H1 (cell line): ENCODE measurements at regions not wholly inside any gene's neighbourhood (a gene's known extent, or its start where the extent isn't known, plus 50 kb on each side); places are given as distances from the start of the nearest gene placed in this dataset.
A peak's percentile ranks its signal among the peaks of the same experiment; 100 is the strongest.

Experiments used
- CTCF ChIA-PET: fragments of 300-600 bp; sonication (Branson Sonifier 250); formaldehyde crosslinking; loops from one replicate; lab custom pipeline; 2021; ENCODE audit not compliant: partially characterized antibody; lab: Charles Lee
- POLR2A ChIA-PET: fragments of 300-600 bp; sonication (Branson Sonifier 250); formaldehyde crosslinking; loops from one replicate; lab custom pipeline; 2021; ENCODE audit warnings: inconsistent platforms; ENCODE audit not compliant: partially characterized antibody; lab: Charles Lee
- DNase-seq, 2 experiments: peaks; one replicate each; pipeline versions ENCODE4 v3.0.0 to v3.0.0-alpha.2; 2010 to 2022; ENCODE audit warnings: low spot score in 2 of 2, low read depth in 1 of 2, mixed read lengths in 1 of 2
- FAIRE-seq: peaks from 2 replicates; lab custom pipeline; 2011; peaks lifted over from hg19 to GRCh38; lab: Jason Lieb, UNC
- H2AFZ ChIP-seq: 2 replicates; pipeline ENCODE4 v1.8.1; 2012; ENCODE audit warnings: low read length, inconsistent platforms
- H2AK5ac ChIP-seq: 2 replicates; pipeline ENCODE4 v1.6.1; 2013; ENCODE audit warnings: low read depth, low read length
- H2BK120ac ChIP-seq: replicated peaks from 2 replicates; pipeline ENCODE3; 2013; ENCODE audit warnings: low read depth, low read length, inconsistent platforms
- H2BK12ac ChIP-seq: 2 replicates; pipeline ENCODE4 v1.6.1; 2013; ENCODE audit warnings: low read depth, low read length
- H2BK15ac ChIP-seq: 2 replicates; pipeline ENCODE4 v1.6.1; 2013; ENCODE audit warnings: low read length
- H2BK20ac ChIP-seq: 2 replicates; pipeline ENCODE4 v1.6.1; 2013; ENCODE audit warnings: low read length
- H2BK5ac ChIP-seq: 2 replicates; pipeline ENCODE4 v1.6.1; 2013; ENCODE audit warnings: low read depth, low read length
- H3K14ac ChIP-seq: 2 replicates; pipeline ENCODE4 v1.6.1; 2013; ENCODE audit warnings: inconsistent platforms; ENCODE audit not compliant: insufficient read length
- H3K18ac ChIP-seq: 2 replicates; pipeline ENCODE4 v1.6.1; 2013; ENCODE audit warnings: low read length; ENCODE audit errors: extremely low read depth
- H3K23ac ChIP-seq: 2 replicates; pipeline ENCODE4 v1.6.1; 2013; ENCODE audit warnings: inconsistent platforms; ENCODE audit not compliant: insufficient read length
- H3K23me2 ChIP-seq: 2 replicates; pipeline ENCODE4 v1.6.1; 2013; ENCODE audit warnings: low read depth, low read length
- H3K27ac ChIP-seq: 2 replicates; pipeline ENCODE4 v1.6.1; 2011; ENCODE audit warnings: low read depth, low read length, inconsistent platforms
- H3K27me3 ChIP-seq, 4 experiments: replicated peaks in 1 of 4; 1 replicate in 1 of 4; 2 replicates in 3 of 4; pipeline versions ENCODE4 v1.6.1 to v1.8.1; 2011 to 2013; ENCODE audit warnings: low read length in 3 of 4, mild to moderate bottlenecking in 3 of 4, inconsistent platforms in 2 of 4, mixed read lengths in 2 of 4, moderate library complexity in 1 of 4; ENCODE audit not compliant: control insufficient read depth in 3 of 4, insufficient read depth in 3 of 4; ENCODE audit errors: extremely low read depth in 1 of 4
- H3K36me3 ChIP-seq, 4 experiments: 2 replicates each; pipeline versions ENCODE4 v1.6.1 to v1.8.1; 2011 to 2013; ENCODE audit warnings: mild to moderate bottlenecking in 4 of 4, low read length in 3 of 4, moderate library complexity in 2 of 4, control low read depth in 1 of 4, inconsistent platforms in 1 of 4; ENCODE audit not compliant: insufficient read depth in 4 of 4, control insufficient read depth in 2 of 4
- H3K4ac ChIP-seq: replicated peaks from 2 replicates; pipeline ENCODE3; 2013; ENCODE audit warnings: low read length, low read depth, mixed read lengths, inconsistent platforms; ENCODE audit not compliant: insufficient read length
- H3K4me1 ChIP-seq, 4 experiments: replicated peaks in 1 of 4; 1 replicate in 1 of 4; 2 replicates in 3 of 4; pipeline versions ENCODE4 v1.6.1 to v1.8.1; 2011 to 2013; ENCODE audit warnings: low read length in 3 of 4, inconsistent platforms in 2 of 4, mixed read lengths in 1 of 4; ENCODE audit not compliant: insufficient read depth in 4 of 4, control insufficient read depth in 3 of 4
- H3K4me2 ChIP-seq, 2 experiments: 2 replicates each; pipeline versions ENCODE4 v1.6.1 to v1.8.1; 2011 to 2013; ENCODE audit warnings: low read depth in 2 of 2, low read length in 2 of 2, control low read depth in 1 of 2, inconsistent platforms in 1 of 2, mild to moderate bottlenecking in 1 of 2; ENCODE audit not compliant: insufficient read depth in 1 of 2
- H3K4me3 ChIP-seq, 4 experiments: fragments of 200-600, 300-600 bp in 1 of 4; sonication (generic), shearing (Covaris generic), sonication (Bioruptor Twin) in 1 of 4; 2 replicates each; pipeline versions ENCODE4 v1.5.1 to v1.8.1; 2011 to 2016; ENCODE audit warnings: low read length in 4 of 4, low read depth in 3 of 4, control low read depth in 2 of 4, inconsistent platforms in 2 of 4, mild to moderate bottlenecking in 2 of 4, mixed read lengths in 1 of 4, moderate library complexity in 1 of 4; ENCODE audit not compliant: insufficient read depth in 2 of 4; ENCODE audit errors: extremely low read depth in 1 of 4
- H3K56ac ChIP-seq: replicated peaks from 2 replicates; pipeline ENCODE3; 2013; ENCODE audit warnings: low read depth, mild to moderate bottlenecking, mixed read lengths, low read length, inconsistent platforms; ENCODE audit not compliant: insufficient read length
- H3K79me1 ChIP-seq: 2 replicates; pipeline ENCODE4 v1.6.1; 2013; ENCODE audit warnings: low read depth, low read length, control low read depth
- H3K79me2 ChIP-seq, 2 experiments: 2 replicates each; pipeline versions ENCODE4 v1.6.1 to v1.8.1; 2012 to 2013; ENCODE audit warnings: low read length in 2 of 2, mild to moderate bottlenecking in 2 of 2, inconsistent platforms in 1 of 2; ENCODE audit not compliant: insufficient read depth in 2 of 2, control insufficient read depth in 1 of 2
- H3K9ac ChIP-seq, 4 experiments: replicated peaks in 1 of 4; 1 replicate in 1 of 4; 2 replicates in 3 of 4; pipeline versions ENCODE4 v1.6.1 to v1.8.1; 2011 to 2013; ENCODE audit warnings: low read depth in 3 of 4, low read length in 3 of 4, control low read depth in 2 of 4, mild to moderate bottlenecking in 2 of 4, moderate library complexity in 2 of 4, inconsistent platforms in 1 of 4; ENCODE audit errors: extremely low read depth in 1 of 4
- H3K9me3 ChIP-seq, 2 experiments: 2 replicates each; pipeline versions ENCODE4 v1.6.1 to v1.8.1; 2012 to 2013; ENCODE audit warnings: mild to moderate bottlenecking in 2 of 2, moderate library complexity in 2 of 2, control low read depth in 1 of 2, inconsistent platforms in 1 of 2, low read depth in 1 of 2, low read length in 1 of 2, mixed read lengths in 1 of 2; ENCODE audit not compliant: insufficient read depth in 2 of 2
- H4K20me1 ChIP-seq, 2 experiments: replicated peaks in 1 of 2; 2 replicates each; pipeline versions ENCODE3 to v1.8.1; 2011 to 2013; ENCODE audit warnings: inconsistent platforms in 2 of 2, low read length in 2 of 2, mild to moderate bottlenecking in 1 of 2; ENCODE audit not compliant: insufficient read depth in 2 of 2, control insufficient read depth in 1 of 2
- H4K5ac ChIP-seq: 2 replicates; pipeline ENCODE4 v1.6.1; 2013; ENCODE audit warnings: low read length, low read depth, mixed read lengths, inconsistent platforms; ENCODE audit not compliant: insufficient read length
- H4K8ac ChIP-seq: 2 replicates; pipeline ENCODE4 v1.8.0; 2013; ENCODE audit warnings: mild to moderate bottlenecking, moderate library complexity, low read length, inconsistent platforms; ENCODE audit not compliant: insufficient read depth; ENCODE audit errors: extremely low read depth
- H4K91ac ChIP-seq: replicated peaks from 2 replicates; pipeline ENCODE3; 2013; ENCODE audit warnings: low read length, mixed read lengths, inconsistent platforms; ENCODE audit not compliant: insufficient read length
- CBX5 ChIP-seq: fragments of 300-800, 300-1000 bp; sonication (generic); IDR thresholded peaks from 2 replicates; pipeline ENCODE4 v1.7.1; 2016; ENCODE audit warnings: antibody characterized with exemption, low read length, low read depth
- CEBPB ChIP-seq: IDR thresholded peaks from 2 replicates; pipeline ENCODE4 v1.6.1; 2012; ENCODE audit warnings: low read depth, low read length
- CTCF ChIP-seq, 3 experiments: IDR thresholded peaks; 1 replicate in 2 of 3; 2 replicates in 1 of 3; pipeline versions ENCODE4 v1.5.1 to v1.6.1; 2011; ENCODE audit warnings: low read length in 3 of 3, mild to moderate bottlenecking in 3 of 3, inconsistent platforms in 2 of 3, low read depth in 1 of 3, moderate library complexity in 1 of 3; ENCODE audit not compliant: insufficient read depth in 1 of 3; ENCODE audit errors: control extremely low read depth in 1 of 3
- KDM4A ChIP-seq: IDR thresholded peaks from one replicate; pipeline ENCODE4 v1.7.1; 2012; ENCODE audit warnings: low read depth, mild to moderate bottlenecking, moderate library complexity, low read length, inconsistent platforms; ENCODE audit not compliant: severe bottlenecking
- PHF8 ChIP-seq: fragments of 200-600 bp; sonication (generic); conservative IDR thresholded peaks from 2 replicates; pipeline ENCODE4 v1.7.1; 2012; ENCODE audit warnings: low read depth, mild to moderate bottlenecking, inconsistent platforms, low read length, moderate library complexity
- POLR2AphosphoS5 ChIP-seq: IDR thresholded peaks from 2 replicates; pipeline ENCODE4 v1.6.1; 2011; ENCODE audit warnings: low read depth, low read length
- POU5F1 ChIP-seq: IDR thresholded peaks from 2 replicates; pipeline ENCODE4 v1.6.1; 2011; ENCODE audit warnings: low read depth, mild to moderate bottlenecking, low read length, moderate library complexity
- RAD21 ChIP-seq, 2 experiments: IDR thresholded peaks in 1 of 2; conservative IDR thresholded peaks in 1 of 2; 2 replicates each; pipeline ENCODE4 v1.6.1; 2011; ENCODE audit warnings: low read depth in 2 of 2, low read length in 2 of 2, improper control_type of control experiment in 1 of 2, inconsistent platforms in 1 of 2, mild to moderate bottlenecking in 1 of 2, moderate library complexity in 1 of 2
- SIRT6 ChIP-seq: IDR thresholded peaks from one replicate; pipeline ENCODE4 v1.7.1; 2012; ENCODE audit warnings: low read length, inconsistent platforms
- SIX5 ChIP-seq: IDR thresholded peaks from 2 replicates; pipeline ENCODE4 v1.6.1; 2011; ENCODE audit warnings: mild to moderate bottlenecking, low read depth, low read length
- SP1 ChIP-seq: IDR thresholded peaks from 2 replicates; pipeline ENCODE4 v1.6.1; 2011; ENCODE audit warnings: low read depth, low read length
- TAF7 ChIP-seq: optimal IDR thresholded peaks from 2 replicates; pipeline ENCODE3; 2011; ENCODE audit warnings: low read depth, mild to moderate bottlenecking, inconsistent platforms, low read length, moderate library complexity, borderline replicate concordance
- WGBS, 2 experiments: shearing (Covaris generic) in 1 of 2; methylation state at CpG; one replicate each; pipeline versions ENCODE4 v1.1.6 to v1.1.7; 2013 to 2015; ENCODE audit warnings: low lambda C conversion rate in 2 of 2, mixed read lengths in 2 of 2, inconsistent platforms in 1 of 2, low coverage in 1 of 2, missing lambda C conversion rate in 1 of 2; ENCODE audit not compliant: insufficient replicate concordance in 2 of 2, insufficient coverage in 1 of 2, insufficient read length in 1 of 2; ENCODE audit errors: extremely low coverage in 1 of 2, missing lambda C conversion rate in 1 of 2; 5-methylcytosine and 5-hydroxymethylcytosine counted together

- Histone ChIP-seq H3K14ac (no peak overlapping the region), H3K79me1 (no peaks in the 10 kb centered on the region), H2BK12ac (no peak overlapping the region), H3K56ac (no peak overlapping the region), H3K4me2 (no peak overlapping the region), H3K23me2 (peaks cover 2% of the 10 kb centered on the region; the same call in 1 of the 2 replicates), H3K27me3 (peaks cover 0 to 1% (median 0%) of the 10 kb centered on the region in 4 experiments; a peak in 1 of 7 replicates), H2BK15ac (no peak overlapping the region), H3K9me3 (no peaks in the 10 kb centered on the region), H4K5ac (no peak overlapping the region), H3K9ac (no peak overlapping the region), H3K23ac (no peak overlapping the region), H3K18ac (no peak overlapping the region), H3K27ac (no peak overlapping the region), H3K4me1 (peaks cover 0 to 4% (median 0%) of the 10 kb centered on the region in 4 experiments; a peak in 1 of 7 replicates), H3K79me2 (no peaks in the 10 kb centered on the region), H2AK5ac (no peak overlapping the region), H4K20me1 (no peaks in the 10 kb centered on the region), H4K8ac (no peak overlapping the region), H3K4ac (no peak overlapping the region), H2BK20ac (no peak overlapping the region), H4K91ac (no peak overlapping the region), H3K36me3 (no peaks in the 10 kb centered on the region), H3K4me3 (no peak overlapping the region), H2BK5ac (no peak overlapping the region), H2AFZ (0 out of 2 replicates have a peak overlapping the region, but pooled peaks have one; percentile 7), H2BK120ac (no peak overlapping the region)
- CTCF ChIA-PET = interaction anchor here (0.9 to 2.7 kb wide), 13 partner anchors 8 to 200 kb away, joined by 3 to 14 read pairs (median 4); no protein-coding TSS in a partner anchor
- FAIRE-seq (no peak), DNase-seq (no peak)
- WGBS, 2 experiments = 88% methylated on average over 7 of the region's 7 CpGs; no CpG with 5 or more reads in 1 of the 2 experiments
- POLR2A ChIA-PET = no interaction called here
- TF ChIP-seq SIRT6 = no peak
- TF ChIP-seq RAD21 (IDR thresholded peaks at IDR 0.05 in 1 of 2, conservative IDR thresholded peaks at IDR 0.05 in 1 of 2; ENCODE audit: low read depth in 2 of 2, low read length in 2 of 2) = no peak
- no peak for TF ChIP-seq PHF8
- TF ChIP-seq CTCF (IDR thresholded peaks at IDR 0.05; ENCODE audit: control extremely low read depth in 1 of 3, insufficient read depth in 1 of 3, low read depth in 1 of 3, low read length in 3 of 3) = no peak
- no peak for TF ChIP-seq SP1
- TF ChIP-seq SIX5 = no peak
- no peak for TF ChIP-seq TAF7
- TF ChIP-seq KDM4A = no peak
- TF ChIP-seq POU5F1 = no peak
- TF ChIP-seq POLR2AphosphoS5 = no peak
- TF ChIP-seq CBX5 = no peak
- no peak for TF ChIP-seq CEBPB
Observed at GRCh38 chr6:78611102-78611620, 256.2 kb upstream of the IRAK1BP1 start.
